ENCODE measurements at regions not wholly inside any gene's neighbourhood (a gene's known extent, or its start where the extent isn't known, plus 50 kb on each side); places are given as distances from the start of the nearest gene placed in this dataset.
"Not testable (repeated sequence)": the region's sequence is repeated elsewhere in the genome, so short reads cannot be mapped to it uniquely, and the experiment has no call there.

DNA sequence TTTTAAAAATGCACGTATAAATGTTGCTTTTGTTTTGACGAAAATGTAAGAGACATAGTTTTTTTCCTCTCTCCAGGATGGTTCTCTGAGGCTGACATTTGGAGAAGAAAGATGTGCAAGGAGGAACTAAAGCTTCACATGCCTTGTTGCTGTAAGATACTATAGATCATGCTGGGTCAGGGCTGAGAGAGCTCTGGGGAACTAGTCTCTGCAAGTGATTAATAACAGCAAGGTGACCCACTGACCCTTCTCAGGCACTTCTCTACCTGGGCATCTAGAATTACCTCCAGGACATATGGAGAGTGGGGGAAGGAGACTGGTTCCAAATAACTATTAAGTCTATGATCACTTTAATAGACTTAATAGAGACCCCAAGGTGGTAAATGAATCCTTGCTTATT lies 246.0 kb downstream of the KBTBD8 start:
- DNase-seq (ENCODE audit: extremely low read depth, low read depth): no peak
- H3K4me3 ChIP-seq (replicated peaks; ENCODE audit: low read depth, low read length): no peak overlapping the region
- TF ChIP-seq, protein P1, sequence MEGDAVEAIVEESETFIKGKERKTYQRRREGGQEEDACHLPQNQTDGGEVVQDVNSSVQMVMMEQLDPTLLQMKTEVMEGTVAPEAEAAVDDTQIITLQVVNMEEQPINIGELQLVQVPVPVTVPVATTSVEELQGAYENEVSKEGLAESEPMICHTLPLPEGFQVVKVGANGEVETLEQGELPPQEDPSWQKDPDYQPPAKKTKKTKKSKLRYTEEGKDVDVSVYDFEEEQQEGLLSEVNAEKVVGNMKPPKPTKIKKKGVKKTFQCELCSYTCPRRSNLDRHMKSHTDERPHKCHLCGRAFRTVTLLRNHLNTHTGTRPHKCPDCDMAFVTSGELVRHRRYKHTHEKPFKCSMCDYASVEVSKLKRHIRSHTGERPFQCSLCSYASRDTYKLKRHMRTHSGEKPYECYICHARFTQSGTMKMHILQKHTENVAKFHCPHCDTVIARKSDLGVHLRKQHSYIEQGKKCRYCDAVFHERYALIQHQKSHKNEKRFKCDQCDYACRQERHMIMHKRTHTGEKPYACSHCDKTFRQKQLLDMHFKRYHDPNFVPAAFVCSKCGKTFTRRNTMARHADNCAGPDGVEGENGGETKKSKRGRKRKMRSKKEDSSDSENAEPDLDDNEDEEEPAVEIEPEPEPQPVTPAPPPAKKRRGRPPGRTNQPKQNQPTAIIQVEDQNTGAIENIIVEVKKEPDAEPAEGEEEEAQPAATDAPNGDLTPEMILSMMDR (IDR thresholded peaks at IDR 0.05; ENCODE audit: low read depth, low read length, missing control alignments): no peak

DNA sequence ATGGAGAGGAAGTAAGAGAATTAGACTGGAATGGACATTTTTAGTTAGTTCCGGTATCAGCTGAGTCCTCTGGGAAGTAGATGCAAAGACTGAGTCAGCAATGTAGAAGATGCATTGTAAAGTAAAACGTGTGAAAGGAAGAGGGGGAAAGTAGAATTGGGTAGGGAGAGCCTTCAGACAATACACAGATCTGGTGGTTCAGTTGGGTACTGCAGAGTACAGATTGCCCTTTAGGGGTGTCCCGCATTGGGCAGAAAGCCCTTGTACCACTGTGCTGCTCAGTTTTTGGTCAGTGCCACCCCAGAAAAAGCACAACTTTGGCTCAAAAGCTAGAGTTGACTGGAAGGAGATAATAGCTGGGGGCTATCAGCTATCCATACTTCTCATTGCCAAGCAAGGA lies 247.4 kb downstream of the KBTBD8 start:
- TF ChIP-seq, protein P1 (IDR thresholded peaks at IDR 0.05; ENCODE audit: low read depth, low read length, missing control alignments): no peak
- no peak for DNase-seq (ENCODE audit: extremely low read depth, low read depth)
- H3K4me3 ChIP-seq (replicated peaks; ENCODE audit: low read depth, low read length): no peak overlapping the region

DNA sequence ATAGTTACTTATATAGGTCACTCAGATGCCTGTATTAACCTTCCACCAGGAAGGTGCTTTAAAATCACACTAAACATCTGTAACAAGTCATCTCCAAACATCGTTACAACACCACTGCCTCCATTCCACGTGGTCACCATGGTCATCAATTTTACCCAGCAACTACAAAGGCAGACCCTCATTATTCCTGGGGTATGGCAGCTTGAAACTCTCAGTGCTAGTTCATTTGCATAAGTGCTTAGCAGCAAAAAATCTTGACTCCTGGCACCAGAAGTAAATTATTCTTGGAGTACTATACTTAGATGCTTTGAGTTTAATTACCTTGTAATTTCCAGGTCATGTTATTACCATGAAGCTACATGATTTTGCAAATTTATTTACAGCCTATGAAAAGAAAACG lies 250.6 kb downstream of the KBTBD8 start:
- no peak for DNase-seq (ENCODE audit: extremely low read depth, low read depth)
- no peak overlapping the region for H3K4me3 ChIP-seq (replicated peaks; ENCODE audit: low read depth, low read length)
- TF ChIP-seq, protein P1 (IDR thresholded peaks at IDR 0.05; ENCODE audit: low read depth, low read length, missing control alignments): no peak

DNA sequence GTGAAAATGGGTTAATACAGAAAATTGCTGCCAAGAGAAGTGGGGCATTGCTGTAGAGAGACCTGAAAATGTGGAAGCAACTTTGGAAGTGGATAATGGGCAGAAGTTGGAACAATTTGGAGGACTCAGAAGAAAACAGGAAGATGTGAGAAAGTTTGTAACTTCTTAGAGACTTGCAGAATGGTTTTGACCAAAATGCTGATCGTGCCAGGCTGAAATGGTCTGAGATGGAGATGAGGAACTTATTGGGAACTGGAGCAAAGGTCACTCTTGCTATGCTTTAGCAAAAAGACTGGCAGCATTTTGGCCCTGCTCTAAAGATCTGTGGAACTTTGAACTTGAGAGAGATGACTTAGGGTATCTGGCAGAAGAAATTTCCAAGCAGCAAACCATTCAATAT lies 254.8 kb downstream of the KBTBD8 start:
- DNase-seq (ENCODE audit: extremely low read depth, low read depth): not testable (repeated sequence)

DNA sequence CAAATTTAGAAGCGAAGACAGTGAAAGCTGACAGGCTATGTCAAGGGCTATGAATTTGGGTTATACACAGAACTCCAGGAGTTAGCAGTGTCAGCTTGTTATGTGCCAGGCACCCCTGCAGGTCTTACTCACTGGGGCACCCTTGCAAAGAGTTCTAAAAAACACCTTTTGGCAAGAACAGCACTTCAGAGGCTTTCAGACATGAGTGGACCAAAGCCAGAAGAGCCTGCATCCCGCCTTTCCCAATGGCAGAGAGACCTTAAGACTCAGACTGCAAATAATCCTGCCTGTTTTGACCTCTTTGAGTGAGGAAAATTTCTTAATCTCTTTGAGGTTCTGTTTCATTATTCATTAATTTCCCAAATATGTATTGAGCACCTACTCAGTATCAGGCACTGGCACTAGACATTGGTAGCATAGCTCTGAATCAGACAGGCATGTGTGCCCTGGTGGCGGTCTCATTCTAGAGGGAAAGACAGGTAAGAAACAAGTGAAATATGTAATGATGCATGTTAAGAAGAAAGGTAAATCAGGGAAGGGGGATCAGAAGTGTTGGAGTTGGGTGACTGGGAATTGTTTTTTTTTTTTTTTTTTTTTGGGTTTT lies 280.0 kb downstream of the KBTBD8 start:
- H3K4me3 ChIP-seq (replicated peaks; ENCODE audit: low read depth, low read length): no peak overlapping the region
- TF ChIP-seq, protein P1 (IDR thresholded peaks at IDR 0.05; ENCODE audit: low read depth, low read length, missing control alignments): no peak
- DNase-seq (ENCODE audit: extremely low read depth, low read depth): no peak

More for the DNA sequence above, 254.8 kb downstream of the KBTBD8 start:
- H3K4me3 ChIP-seq (replicated peaks; ENCODE audit: low read depth, low read length): not testable (repeated sequence)

DNA sequence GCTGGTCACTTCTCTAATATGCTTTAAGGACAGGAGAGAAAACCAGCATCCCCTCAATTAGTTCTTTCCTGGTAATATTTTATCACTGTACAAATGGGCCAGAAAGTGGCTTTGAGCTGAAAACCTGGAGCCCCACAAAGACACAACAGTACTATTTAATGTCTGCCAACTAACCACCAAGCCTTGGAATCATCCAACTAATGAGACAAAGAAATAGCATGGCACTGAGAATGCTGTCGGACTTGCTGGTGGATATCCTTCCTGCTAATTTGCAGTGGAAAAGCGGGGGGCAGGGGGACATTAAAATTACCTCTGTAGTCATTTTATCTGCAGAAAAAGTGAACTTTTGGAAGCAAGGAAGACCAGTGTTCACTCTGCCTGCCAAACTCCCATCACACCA lies 288.5 kb downstream of the KBTBD8 start:
- no peak overlapping the region for H3K4me3 ChIP-seq (replicated peaks; ENCODE audit: low read depth, low read length)
- TF ChIP-seq, protein P1 (IDR thresholded peaks at IDR 0.05; ENCODE audit: low read depth, low read length, missing control alignments): no peak
- DNase-seq (ENCODE audit: extremely low read depth, low read depth): no peak

DNA sequence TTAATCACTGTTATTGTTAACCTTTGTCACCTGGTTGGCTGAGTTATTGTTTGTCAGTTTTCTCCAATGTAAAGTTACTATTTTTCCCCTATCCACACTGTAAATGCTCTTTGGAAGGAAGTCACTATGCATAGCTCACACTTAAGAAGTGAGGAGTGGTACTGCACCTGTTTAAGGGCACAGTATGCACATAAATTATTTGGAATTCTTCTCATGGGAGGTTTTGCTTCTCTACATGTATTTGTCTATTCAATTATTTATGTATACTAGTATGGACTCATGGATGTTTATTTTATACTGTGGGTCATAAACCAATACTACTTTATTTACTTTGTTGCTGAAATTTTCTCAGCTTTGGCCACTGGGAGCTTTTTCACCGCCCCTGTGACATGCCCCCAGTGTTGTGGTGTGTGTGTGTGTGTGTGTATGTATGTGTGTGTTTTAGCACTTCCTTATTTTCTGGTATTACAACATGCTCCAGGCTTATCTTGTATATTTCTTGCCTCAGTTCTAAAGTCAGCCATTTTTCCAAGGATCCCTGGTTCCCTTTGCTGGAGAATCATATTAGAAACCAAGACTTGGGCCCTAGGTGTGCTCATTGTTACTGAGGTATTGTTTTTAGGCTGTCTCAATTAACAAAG lies 290.5 kb downstream of the KBTBD8 start:
- TF ChIP-seq, protein P1 (IDR thresholded peaks at IDR 0.05; ENCODE audit: low read depth, low read length, missing control alignments): no peak
- H3K4me3 ChIP-seq (replicated peaks; ENCODE audit: low read depth, low read length): no peak overlapping the region
- DNase-seq (ENCODE audit: extremely low read depth, low read depth): no peak
